NCI-H526 treated with DMSO at 0.1 percent for 48 hours (cell line): ENCODE measurements at regions not wholly inside any gene's neighbourhood (a gene's known extent, or its start where the extent isn't known, plus 50 kb on each side); places are given as distances from the start of the nearest gene placed in this dataset.

Source experiments
- DNase-seq: peaks from one replicate; lab custom pipeline; 2025; lab: John Stamatoyannopoulos, UW

DNA sequence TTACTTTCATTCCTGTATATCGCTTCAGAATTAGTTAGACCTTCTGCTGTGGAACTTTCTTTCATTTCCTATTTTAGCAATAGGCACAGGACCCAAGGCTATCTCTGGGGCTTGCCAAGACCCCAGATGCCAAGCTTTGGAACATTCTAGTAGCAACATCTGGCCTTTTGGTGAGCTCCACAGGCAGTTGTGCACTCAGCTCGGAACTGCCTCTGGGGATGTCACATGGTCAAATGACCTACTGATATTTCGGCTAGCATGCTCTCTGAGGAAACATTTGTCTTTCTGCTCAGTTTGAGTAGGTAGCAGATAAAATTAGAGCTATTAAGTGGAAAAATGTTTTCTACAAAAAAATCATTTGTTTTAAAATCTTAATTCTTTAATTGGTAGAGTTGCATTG, 76.6 kb upstream of the ITGA4 start:
- DNase-seq: no peak

GRCh38 chr2:181384923-181385322, 72.3 kb upstream of the ITGA4 start:
- no peak for DNase-seq

DNA sequence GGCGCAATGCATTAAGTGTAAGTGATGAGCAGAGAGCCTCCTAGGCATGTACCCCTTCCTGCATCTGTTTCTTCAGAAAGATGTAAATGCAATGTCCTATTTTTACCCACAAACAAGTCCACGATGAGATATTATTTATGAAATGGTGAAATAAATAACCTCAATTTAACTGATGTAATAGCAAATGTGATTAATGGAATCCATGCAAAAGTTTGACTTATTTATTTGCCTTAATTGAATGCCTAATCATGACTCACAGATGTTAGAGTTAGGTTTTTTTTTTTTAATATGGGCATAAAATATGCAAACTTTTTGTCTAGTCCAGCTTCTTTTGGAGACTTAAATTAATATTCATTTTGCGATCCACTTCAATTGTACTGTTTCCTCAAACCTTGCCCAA, 67.7 kb upstream of the ITGA4 start:
- DNase-seq: no peak

- DNase-seq: no peak
Observed at GRCh38 chr2:181393472-181393871, 63.7 kb upstream of the ITGA4 start.

GRCh38 chr2:181394741-181395437, 62.3 kb upstream of the ITGA4 start:
- no peak for DNase-seq

DNA sequence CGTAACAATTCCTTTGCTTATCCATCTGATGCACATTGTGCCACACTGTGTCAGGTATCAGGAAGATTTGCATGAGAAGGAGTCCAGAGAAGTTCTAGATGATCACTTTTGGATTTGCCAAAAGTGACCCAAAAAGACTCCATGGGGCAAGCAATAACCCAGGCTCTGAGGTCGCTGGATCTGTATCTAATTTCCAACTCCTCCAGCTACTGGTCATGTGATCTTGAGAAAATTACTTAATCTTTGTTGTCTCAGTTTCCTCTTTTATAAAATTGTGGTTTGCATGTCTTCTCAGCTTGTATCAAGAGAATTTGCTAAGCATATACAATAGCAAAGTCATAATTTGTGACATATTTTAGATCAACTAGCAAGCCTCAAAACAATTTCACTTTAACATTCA, 61.3 kb upstream of the ITGA4 start:
- DNase-seq: no peak

DNA sequence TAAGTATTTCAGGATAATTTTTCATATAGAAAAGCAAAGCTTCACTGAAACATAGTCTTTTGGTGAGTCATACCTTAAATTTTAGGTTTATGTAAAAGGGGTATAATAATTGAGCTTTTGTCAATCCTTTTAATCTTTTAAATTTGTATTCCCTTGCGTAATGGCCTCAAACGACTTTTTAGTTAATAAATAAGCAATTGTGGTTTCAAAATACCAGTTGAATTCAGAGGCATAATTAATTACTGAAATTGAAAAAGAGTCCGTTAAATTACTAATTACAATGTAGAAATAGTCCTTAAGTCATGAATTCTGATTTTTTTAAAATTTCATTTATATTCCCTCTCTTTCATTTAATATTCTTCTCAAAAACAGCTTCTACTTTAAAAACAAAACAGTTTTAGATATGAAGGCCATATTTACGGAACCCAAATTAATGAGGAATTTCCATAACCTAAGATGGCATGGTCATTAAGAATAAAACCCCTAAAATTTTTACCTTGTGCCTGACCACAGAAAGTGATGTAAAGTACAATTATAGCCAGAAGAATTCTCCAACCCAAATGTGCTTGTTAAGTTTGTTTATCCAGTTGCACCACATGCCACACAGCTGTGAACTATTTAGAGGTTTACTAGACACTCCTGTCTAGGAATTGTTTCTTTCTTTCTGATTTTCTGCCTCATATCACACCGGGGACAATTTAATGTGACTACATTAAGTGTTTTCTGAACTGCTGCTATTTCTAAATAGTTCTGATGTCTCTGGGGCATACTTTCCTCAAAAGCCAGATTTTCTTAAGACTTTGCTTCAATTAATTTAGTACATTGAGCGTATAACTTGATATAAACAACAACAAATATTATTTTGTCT, 60.7 kb upstream of the ITGA4 start:
- no peak for DNase-seq

DNA sequence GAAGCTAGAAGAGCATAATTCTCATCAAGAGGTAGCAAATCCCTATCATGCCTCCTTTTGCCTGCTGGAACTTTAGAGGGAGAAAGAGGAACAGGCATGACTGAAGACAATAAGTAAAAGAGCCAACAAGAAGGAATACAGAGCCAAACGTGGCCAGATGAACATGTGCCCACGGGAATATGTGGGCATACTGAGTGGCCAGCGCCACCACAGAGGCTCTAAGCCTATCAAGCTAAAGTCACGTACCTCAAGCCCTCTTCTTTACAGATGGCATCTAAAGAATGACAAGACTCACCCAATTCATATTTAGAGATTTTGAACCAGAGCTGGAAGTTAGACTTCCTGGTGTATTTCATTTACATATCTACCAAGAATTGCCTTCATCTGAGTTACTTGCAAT, 59.9 kb upstream of the ITGA4 start:
- DNase-seq: no peak

DNA sequence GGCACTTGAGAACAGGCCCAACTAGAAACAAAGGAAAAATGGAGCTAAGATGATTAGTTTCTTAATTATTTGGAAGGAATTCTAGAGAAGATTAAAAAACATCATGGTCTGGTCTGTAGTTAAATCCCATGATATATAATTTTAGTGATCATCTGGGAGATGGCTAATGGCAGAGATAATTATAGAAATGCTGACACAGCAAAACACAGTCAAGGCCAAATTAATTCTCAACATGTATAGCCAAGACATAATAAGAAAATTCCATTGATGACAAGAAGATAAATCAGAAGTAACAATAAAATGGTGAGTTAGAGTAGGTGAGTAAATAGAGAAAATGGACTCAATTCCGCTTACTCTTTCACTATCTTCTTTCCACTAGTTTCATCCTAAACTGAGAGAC, 59.2 kb upstream of the ITGA4 start:
- DNase-seq: no peak

GRCh38 chr2:181399027-181399426, 58.2 kb upstream of the ITGA4 start:
- no peak for DNase-seq

- DNase-seq: no peak
Observed at GRCh38 chr2:181404472-181404871, 52.7 kb upstream of the ITGA4 start.

GRCh38 chr2:181407171-181407570, 50.0 kb upstream of the ITGA4 start:
- no peak for DNase-seq
